ENCODE measurements at regions not wholly inside any gene's neighbourhood (a gene's known extent, or its start where the extent isn't known, plus 50 kb on each side); places are given as distances from the start of the nearest gene placed in this dataset.

DNA sequence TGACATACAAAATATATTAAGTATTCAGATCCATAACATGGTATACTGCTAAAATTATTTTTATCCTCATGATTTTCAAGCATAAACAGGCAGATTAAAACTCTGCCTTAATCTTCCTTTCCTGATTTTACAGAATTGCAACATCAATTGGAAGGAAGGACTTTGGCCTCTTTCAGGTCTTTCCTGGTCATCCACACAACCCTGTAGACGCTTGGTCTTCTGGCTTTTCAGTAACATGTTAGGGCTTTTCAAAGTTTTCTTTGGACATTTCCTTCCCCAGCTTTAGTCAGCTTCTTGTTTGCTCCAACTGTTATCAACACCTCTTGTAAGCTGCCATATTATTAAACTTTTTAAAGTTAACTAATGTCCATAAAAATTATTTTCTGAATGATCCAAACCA, 1364.9 kb upstream of the NRXN1 start:
- CTCF ChIA-PET: no interaction called here
- no peak for FAIRE-seq

DNA sequence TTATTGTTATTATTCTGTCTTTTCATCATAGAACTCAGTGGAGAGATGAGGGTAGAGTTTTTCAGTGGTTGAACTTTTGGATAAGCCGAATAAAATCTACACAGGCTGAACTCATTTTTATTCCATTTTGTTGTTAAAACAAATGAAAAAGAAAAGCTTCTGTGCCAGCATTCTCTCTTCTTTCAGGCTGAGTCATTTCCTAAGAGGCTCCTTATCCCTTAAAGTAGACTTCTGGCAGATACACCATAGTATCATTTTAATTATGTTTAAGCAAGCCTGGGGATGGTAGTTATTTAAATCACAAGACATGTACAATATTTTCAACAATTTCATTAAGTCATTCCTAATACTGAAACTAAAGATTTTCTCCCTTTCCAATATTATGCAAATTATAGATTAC, 1364.0 kb upstream of the NRXN1 start:
- DNase-seq (ENCODE audit: low read depth in 1 of 2, low spot score in 1 of 2): no peak

More for the DNA sequence above, 1364.9 kb upstream of the NRXN1 start:
- TF ChIP-seq ZC3H11A (IDR thresholded peaks at IDR 0.05): no peak
- TF ChIP-seq USF2 (IDR thresholded peaks at IDR 0.05): no peak
- TF ChIP-seq MAZ (IDR thresholded peaks at IDR 0.05; ENCODE audit: borderline replicate concordance, low read depth, low read length): no peak
- no peak for TF ChIP-seq KDM1A (IDR thresholded peaks at IDR 0.05; ENCODE audit: low read depth)
- TF ChIP-seq, protein P1, sequence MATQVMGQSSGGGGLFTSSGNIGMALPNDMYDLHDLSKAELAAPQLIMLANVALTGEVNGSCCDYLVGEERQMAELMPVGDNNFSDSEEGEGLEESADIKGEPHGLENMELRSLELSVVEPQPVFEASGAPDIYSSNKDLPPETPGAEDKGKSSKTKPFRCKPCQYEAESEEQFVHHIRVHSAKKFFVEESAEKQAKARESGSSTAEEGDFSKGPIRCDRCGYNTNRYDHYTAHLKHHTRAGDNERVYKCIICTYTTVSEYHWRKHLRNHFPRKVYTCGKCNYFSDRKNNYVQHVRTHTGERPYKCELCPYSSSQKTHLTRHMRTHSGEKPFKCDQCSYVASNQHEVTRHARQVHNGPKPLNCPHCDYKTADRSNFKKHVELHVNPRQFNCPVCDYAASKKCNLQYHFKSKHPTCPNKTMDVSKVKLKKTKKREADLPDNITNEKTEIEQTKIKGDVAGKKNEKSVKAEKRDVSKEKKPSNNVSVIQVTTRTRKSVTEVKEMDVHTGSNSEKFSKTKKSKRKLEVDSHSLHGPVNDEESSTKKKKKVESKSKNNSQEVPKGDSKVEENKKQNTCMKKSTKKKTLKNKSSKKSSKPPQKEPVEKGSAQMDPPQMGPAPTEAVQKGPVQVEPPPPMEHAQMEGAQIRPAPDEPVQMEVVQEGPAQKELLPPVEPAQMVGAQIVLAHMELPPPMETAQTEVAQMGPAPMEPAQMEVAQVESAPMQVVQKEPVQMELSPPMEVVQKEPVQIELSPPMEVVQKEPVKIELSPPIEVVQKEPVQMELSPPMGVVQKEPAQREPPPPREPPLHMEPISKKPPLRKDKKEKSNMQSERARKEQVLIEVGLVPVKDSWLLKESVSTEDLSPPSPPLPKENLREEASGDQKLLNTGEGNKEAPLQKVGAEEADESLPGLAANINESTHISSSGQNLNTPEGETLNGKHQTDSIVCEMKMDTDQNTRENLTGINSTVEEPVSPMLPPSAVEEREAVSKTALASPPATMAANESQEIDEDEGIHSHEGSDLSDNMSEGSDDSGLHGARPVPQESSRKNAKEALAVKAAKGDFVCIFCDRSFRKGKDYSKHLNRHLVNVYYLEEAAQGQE (IDR thresholded peaks at IDR 0.05): no peak
- no peak for TF ChIP-seq PHF8 (IDR thresholded peaks at IDR 0.05; ENCODE audit: borderline replicate concordance, low read depth)
- TF ChIP-seq ZNF302 (CRISPR knock-in tag; IDR thresholded peaks at IDR 0.05): no peak
- TF ChIP-seq HOXB5 (CRISPR knock-in tag; IDR thresholded peaks at IDR 0.05): no peak
- TF ChIP-seq FOXS1 (CRISPR knock-in tag; IDR thresholded peaks at IDR 0.05): no peak
- no peaks in the 10 kb centered on the region for H3K4me1 ChIP-seq
- H3K9me3 ChIP-seq: no peaks in the 10 kb centered on the region
- POLR2A ChIA-PET: no interaction called here
- no peak overlapping the region for H3K4me2 ChIP-seq
- WGBS (ENCODE audit: missing lambda C conversion rate): 12% methylated on average over 1 of the region's 1 CpG
- DNase-seq (ENCODE audit: low read depth in 1 of 2, low spot score in 1 of 2) (no peak), ATAC-seq (no peak)
- H3K27ac ChIP-seq: no peak overlapping the region
- no peak overlapping the region for H3K4me3 ChIP-seq

More for the DNA sequence above, 1364.0 kb upstream of the NRXN1 start:
- no peaks in the 10 kb centered on the region for H3K9me3 ChIP-seq
- ATAC-seq (no peak), FAIRE-seq (no peak)
- ChIA-PET CTCF (no interaction called here), POLR2A (no interaction called here)
- no peaks in the 10 kb centered on the region for H3K4me1 ChIP-seq
- no peak overlapping the region for H3K4me2 ChIP-seq
- no peak overlapping the region for H3K27ac ChIP-seq
- no peak overlapping the region for H3K4me3 ChIP-seq
- TF ChIP-seq RNF2 (IDR thresholded peaks at IDR 0.05; ENCODE audit: borderline replicate concordance, low read depth) (no peak), HEYL (CRISPR knock-in tag; IDR thresholded peaks at IDR 0.05) (no peak), CHD4 (IDR thresholded peaks at IDR 0.05; ENCODE audit: borderline replicate concordance) (no peak), CHD2 (IDR thresholded peaks at IDR 0.05; ENCODE audit: low read length, partially characterized antibody) (no peak), PHF8 (IDR thresholded peaks at IDR 0.05; ENCODE audit: borderline replicate concordance, low read depth) (no peak), CBX8 (IDR thresholded peaks at IDR 0.05) (no peak), NPAS2 (CRISPR knock-in tag; IDR thresholded peaks at IDR 0.05; ENCODE audit: borderline replicate concordance) (no peak), MYC (IDR thresholded peaks at IDR 0.05; ENCODE audit: borderline replicate concordance, low read length) (no peak), JUNB (IDR thresholded peaks at IDR 0.05) (no peak), POLR2A (IDR thresholded peaks at IDR 0.05; ENCODE audit: low read length) (no peak), MAX (IDR thresholded peaks at IDR 0.05) (no peak), HOXA7 (CRISPR knock-in tag; IDR thresholded peaks at IDR 0.05) (no peak), ZNF302 (CRISPR knock-in tag; IDR thresholded peaks at IDR 0.05) (no peak), USF2 (IDR thresholded peaks at IDR 0.05) (no peak), FOXS1 (CRISPR knock-in tag; IDR thresholded peaks at IDR 0.05) (no peak), MAFK (IDR thresholded peaks at IDR 0.05; ENCODE audit: partially characterized antibody) (no peak)
- TF ChIP-seq, protein P2, sequence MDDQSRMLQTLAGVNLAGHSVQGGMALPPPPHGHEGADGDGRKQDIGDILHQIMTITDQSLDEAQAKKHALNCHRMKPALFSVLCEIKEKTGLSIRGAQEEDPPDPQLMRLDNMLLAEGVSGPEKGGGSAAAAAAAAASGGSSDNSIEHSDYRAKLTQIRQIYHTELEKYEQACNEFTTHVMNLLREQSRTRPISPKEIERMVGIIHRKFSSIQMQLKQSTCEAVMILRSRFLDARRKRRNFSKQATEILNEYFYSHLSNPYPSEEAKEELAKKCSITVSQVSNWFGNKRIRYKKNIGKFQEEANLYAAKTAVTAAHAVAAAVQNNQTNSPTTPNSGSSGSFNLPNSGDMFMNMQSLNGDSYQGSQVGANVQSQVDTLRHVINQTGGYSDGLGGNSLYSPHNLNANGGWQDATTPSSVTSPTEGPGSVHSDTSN (IDR thresholded peaks at IDR 0.05): no peak
- 40% methylated on average over 1 of the region's 1 CpG for WGBS (ENCODE audit: missing lambda C conversion rate)

All from A549 (cell line).